Occipital lobe (tissue), 1 donor: ENCODE measurements at regions not wholly inside any gene's neighbourhood (a gene's known extent, or its start where the extent isn't known, plus 50 kb on each side); places are given as distances from the start of the nearest gene placed in this dataset.
"Not testable (repeated sequence)": the region's sequence is repeated elsewhere in the genome, so short reads cannot be mapped to it uniquely, and the experiment has no call there.

ENCODE experiments used
- DNase-seq: peaks from one replicate; lab custom pipeline; 2025; lab: John Stamatoyannopoulos, UW

DNA sequence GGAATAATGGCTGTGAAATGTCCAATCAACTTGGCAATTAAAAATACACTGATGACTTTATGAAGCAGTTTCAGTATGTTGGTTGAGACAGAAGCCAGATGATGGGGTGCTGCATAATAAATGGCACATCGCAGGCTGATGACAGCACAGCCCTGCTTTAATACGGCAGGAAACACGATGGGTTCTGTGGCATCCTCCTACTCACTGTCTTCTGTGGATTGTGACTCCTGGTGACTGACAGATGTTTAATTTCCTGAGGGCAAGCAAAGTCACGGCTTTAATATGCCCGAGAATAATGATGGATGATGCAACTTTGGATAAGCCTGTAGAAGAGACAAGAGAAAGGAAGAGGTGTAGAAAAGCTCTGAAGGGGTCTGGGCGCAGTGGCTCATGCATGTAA is 295.4 kb downstream of the TRIML1 start:
- DNase-seq: no peak

DNA sequence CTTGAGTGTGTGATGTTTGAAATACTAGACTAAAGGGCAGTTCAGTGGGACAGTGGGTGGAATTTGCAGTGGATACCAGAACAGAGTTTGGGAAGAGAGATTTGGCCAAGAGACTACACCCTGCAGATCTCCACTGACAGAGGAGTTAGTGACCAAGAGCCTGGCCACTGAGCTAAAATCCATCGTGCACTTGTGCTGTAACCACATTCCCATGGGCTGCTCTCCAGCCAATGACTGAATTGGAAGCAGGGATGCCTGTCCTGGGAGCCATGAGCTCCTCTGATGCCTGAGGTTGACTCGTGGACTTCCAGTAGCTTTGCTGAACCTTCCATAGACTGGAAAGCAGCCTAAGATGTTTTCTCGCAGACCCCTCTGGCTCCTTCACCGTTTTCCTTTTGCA is 296.1 kb downstream of the TRIML1 start:
- no peak for DNase-seq

DNA sequence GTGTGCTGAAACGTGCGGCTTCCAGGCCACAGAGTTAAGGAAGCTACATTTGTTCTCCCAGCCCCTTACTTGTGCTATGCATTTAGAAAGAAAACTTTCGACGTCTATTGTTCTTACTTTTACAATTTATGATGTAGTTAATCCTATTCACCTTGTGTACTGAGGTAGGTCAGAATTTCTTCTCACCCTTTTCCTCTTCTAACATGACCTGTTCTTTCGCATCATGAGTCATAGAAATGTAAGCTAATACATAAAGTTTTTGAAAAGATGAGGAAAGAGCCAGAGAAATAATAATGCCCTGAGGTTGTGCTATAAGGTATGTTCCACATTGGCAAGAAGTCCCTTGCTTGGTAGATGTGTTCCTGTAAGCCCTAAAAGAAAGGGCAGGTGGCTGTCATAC is 298.3 kb downstream of the TRIML1 start:
- DNase-seq: no peak

DNA sequence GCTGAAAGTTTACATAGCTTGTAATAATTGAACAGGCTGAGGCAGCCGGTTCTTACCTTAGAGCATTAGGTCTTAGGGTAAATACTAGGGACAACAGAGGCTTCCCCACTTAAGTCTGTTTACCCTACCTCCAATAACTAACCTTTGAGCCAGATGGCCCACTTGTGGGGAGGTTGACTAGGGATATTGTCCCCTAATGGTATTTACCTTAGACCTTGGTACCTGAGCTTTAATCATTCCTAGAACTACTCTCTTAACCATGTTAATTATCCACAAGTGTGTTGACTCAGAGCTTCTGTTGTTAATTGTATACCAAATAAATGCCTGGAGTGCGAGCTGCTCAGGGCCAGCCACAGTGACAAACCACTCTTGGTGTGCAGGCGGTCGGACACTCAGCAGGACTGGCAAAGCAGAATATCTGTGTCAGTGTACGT is 299.2 kb downstream of the TRIML1 start:
- DNase-seq: not testable (repeated sequence)

DNA sequence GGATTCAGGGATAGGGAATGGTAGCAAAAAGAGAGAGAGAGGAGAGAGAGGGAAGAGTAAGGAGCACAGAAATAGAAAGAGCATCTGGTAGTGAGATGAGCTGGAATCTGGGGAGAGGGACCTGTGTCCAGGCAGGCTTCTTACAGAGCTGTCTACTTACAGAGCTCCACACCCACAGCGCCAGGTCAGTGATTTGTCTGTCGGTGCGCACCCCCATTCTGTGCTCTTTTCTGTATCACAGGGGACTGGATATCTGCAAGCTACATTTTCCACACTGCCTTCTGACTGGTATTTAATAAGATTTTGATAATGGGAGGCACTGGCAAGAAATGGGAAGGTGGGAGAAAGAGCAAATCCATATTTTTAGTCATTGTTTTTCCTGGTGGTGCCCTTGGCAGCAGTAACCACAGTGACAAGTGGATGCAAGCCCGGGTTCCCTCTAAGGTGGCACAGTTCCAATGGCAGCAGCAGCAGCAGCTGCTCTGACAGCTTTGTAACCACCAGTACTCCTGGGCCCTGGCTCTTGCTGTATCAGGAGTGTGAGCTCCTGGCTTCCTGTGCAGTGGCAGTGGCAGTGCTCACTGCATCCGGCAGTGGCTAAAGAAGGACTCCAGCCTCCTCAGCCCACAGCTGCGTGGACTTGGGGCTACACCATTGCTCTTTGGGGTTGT is 300.5 kb downstream of the TRIML1 start:
- peak; percentile 51 for DNase-seq

DNA sequence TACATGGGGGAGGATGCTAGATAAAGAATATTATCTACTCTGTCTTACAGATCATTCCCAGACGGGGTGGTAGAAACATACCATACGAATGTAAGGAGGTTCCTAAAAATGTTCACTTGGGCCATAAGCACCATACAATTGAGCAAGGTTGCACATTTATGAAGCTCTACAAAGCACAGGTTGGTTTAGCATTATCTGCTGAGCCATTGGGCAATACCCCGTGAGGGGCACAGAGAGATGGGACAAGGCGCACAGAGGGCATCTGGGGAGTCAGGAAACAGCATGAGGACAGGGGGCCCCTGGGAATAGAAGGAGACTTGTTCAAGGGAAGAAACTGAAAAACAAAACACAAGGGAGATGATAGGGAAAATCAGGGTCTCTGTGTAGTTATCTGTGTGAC is 305.3 kb downstream of the TRIML1 start:
- no peak for DNase-seq

GRCh38 chr4:188448996-188449395 is 309.8 kb downstream of the TRIML1 start:
- not testable (repeated sequence) for DNase-seq

GRCh38 chr4:188450571-188450970 is 311.3 kb downstream of the TRIML1 start:
- DNase-seq: no peak

DNA sequence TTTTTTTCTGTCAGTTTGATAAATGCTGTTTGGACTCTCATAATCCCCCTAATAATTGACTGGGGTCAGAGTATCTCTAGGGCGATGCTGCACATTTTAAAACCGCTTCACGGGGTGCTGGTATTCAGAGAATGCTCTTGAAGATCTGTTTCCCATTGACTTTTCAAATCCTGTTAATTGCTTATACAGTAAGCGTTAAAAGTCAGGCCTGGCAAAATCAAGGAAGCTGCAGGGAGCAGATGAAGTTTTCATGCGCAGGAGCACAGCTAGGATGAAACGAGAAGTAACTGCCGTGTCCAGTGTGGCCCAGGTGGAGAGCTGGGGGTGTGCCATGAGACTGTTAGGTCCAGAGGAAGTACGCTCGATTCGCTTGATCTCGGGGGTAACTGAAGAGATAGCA is 312.9 kb downstream of the TRIML1 start:
- DNase-seq: no peak

- DNase-seq: no peak
Measured at GRCh38 chr4:188454575-188454974, 315.3 kb downstream of the TRIML1 start.

DNA sequence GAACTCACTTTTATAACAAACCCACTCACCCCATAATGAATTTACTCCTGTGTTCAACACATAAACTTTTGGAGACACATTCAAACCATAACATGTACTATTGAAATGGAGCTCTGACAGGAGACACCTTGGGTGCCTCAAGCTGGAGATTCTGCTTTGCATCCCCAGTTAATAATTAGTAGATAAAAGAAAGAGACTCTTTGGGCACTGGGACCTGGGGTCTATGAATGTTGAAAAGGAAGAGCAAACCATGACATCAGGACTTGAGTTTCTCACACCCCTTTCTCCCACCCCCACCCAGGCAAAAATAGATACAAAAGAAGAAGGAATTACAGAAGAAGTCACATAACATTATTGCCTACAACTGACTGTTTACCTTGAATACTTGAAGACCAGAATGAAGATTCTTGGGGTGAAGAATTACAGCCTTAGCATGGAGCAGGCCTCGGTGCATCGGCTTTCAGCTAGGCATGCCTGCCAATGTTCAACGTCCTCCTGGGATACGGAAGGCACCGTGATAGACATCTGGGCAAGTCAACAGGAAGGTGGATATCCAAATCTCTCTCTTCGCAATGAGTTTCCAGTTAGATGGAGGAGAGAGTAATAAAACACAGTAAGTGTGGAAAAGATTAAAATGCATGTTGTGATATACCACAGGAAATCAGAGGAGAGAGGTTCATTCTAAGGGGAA is 316.0 kb downstream of the TRIML1 start:
- DNase-seq: no peak

DNA sequence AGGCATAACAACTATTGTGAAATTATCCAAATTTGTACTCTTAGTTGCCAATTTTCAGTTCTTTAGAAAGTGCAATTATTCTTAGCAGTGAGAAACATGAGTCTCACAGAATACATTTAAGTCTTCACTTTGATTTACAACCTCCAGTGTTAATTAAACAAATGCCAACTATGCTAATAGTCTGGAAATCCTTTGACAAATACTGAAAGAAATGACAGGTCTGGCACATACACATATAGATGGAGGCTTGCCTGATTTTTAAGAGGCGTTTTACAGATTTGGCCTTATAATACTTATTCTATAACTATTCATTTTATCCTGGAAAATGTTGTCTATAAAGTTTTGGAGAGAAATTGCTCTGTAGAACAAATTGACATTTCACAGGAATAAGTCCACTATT is 320.1 kb downstream of the TRIML1 start:
- DNase-seq: no peak

- DNase-seq: no peak
Measured at GRCh38 chr4:188463909-188464308, 324.7 kb downstream of the TRIML1 start.

GRCh38 chr4:188466001-188466400 is 326.8 kb downstream of the TRIML1 start:
- no peak for DNase-seq

- no peak for DNase-seq
Measured at GRCh38 chr4:188484256-188484655, 345.0 kb downstream of the TRIML1 start.

DNA sequence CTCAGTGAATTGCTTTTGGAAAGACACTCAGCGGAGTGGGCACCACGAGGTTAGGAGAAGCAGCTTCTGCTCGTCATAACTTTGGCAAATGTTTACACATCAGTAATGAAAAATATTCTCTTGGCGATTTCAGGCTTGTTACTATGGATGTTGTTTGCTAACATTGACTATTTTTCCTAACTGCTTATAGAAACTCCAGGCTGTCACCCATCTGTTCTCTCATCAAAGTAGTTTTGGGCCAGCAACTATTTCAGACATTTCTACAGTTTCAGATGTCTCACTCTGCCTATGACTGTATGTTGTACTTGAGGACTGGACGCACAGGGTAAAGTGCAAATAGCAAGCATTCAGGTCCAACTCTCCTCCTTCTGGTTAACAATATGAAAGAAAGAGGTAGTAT is 346.7 kb downstream of the TRIML1 start:
- no peak for DNase-seq

- DNase-seq: no peak
Measured at GRCh38 chr4:188492886-188493285, 353.6 kb downstream of the TRIML1 start.

DNA sequence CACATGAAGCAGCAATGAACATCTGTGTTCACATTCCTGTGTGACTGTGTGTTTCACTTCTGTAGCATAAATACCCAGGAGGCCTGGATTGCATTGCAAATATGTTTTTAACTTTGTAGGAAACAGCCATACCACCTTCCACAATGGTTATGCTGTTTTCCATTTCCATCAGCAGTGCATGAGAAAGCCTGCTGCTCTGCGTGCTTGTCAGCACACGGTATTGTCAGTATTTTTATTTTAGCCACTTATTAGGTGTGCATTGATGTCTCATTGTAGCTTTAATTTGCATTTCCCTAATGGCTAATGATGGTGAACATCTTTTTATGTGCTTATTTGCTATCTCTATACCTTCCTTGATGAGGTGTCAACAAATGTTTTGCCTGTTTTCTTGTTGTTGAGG is 355.9 kb downstream of the TRIML1 start:
- no peak for DNase-seq

DNA sequence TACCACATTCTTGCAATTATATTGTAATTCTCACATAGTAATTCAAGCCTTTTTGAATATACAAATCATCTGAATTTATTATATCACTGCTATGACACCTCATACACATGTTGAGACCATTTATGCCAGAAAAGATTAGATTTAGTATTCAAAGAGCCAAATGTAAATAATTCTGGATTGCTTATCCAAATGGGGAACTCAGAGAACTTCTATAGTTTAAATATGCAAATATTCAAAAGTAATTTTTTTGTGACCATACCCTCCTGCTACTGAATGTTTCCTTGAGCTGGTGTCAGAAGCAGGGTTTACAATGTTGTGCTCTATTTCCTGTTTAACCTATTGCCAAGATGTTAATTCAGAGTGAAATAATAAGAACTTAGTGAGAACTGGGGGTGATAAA is 372.2 kb downstream of the TRIML1 start:
- no peak for DNase-seq

DNA sequence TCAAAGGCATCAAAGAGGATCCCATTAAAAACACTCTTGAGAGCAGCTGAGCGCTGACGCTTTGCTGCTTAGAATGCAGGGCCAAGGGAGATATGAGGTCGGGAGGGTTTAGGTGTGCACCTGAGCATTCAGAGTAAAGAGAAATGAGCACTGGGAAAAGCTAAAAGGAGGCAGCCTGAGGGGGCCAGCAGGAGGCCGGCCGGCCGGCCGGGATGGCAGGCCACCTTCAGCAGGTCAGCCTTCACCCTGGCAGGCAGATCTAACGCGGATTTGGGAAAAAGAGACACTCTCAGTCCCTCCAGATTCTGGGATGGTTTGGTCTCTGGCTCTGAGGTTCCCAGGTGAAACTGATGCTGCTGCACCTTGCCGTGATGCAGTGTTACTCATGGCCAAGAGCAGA is 393.5 kb downstream of the TRIML1 start:
- DNase-seq: no peak

- DNase-seq: no peak
Measured at GRCh38 chr4:188534297-188534696, 395.1 kb downstream of the TRIML1 start.

GRCh38 chr4:188534917-188535316 is 395.7 kb downstream of the TRIML1 start:
- DNase-seq: no peak

DNA sequence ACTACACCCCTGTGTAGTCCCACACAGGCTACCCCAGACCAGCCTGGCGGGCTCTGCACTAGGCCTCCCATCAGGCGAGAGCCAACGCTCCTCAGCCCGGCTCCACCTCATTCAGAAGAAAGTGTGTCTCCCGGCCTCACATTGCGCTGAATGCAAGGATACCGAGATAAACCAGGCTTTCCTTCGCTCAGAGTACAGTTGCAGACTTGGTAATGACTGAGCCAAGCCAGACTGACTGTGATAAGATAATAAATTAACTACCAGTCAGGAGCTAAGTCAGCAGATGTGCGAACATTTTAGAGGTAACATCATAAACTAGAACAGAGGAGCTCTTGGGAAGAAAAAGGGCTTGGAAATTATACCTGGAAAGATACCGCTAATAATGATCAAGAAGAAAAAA is 397.6 kb downstream of the TRIML1 start:
- DNase-seq: no peak
